GM12878 (cell line): ENCODE measurements at regions not wholly inside any gene's neighbourhood (a gene's known extent, or its start where the extent isn't known, plus 50 kb on each side); places are given as distances from the start of the nearest gene placed in this dataset.

Experiments used
- ATAC-seq: fragments of 200-7000 bp; cut with Tn5 transposase; 3 replicates; pipeline ENCODE4 v1.9.1; 2020; ENCODE audit warnings: mild to moderate bottlenecking, moderate library complexity
- BruUV-seq: library from RNA; stranded (reverse); fragments of 400-500 nt; replicated peaks from 2 replicates; lab custom pipeline; 2021; lab: Mats Ljungman, UMichigan
- CTCF ChIA-PET: fragments of 300-600 bp; sonication (Branson Sonifier 250); formaldehyde crosslinking; extraction: SDS; loops from one replicate; lab custom pipeline; 2021; ENCODE audit warnings: inconsistent platforms; lab: Yijun Ruan, JAX
- POLR2A ChIA-PET: fragments of 350-600 bp; formaldehyde crosslinking; extraction: SDS; loops from one replicate; lab custom pipeline; 2021; ENCODE audit warnings: inconsistent platforms; lab: Charles Lee
- RAD21 ChIA-PET: fragments of 300-600 bp; sonication (Branson Sonifier 250); formaldehyde crosslinking; loops from one replicate; lab custom pipeline; 2023; ENCODE audit warnings: antibody characterized with exemption; ENCODE audit not compliant: unreplicated experiment; lab: Charles Lee
- SMC1A ChIA-PET: fragments of 300-600 bp; sonication (Branson Sonifier 250); formaldehyde crosslinking; loops from one replicate; lab custom pipeline; 2023; ENCODE audit not compliant: unreplicated experiment, uncharacterized antibody; lab: Charles Lee
- DNase-seq: peaks from one replicate; pipeline ENCODE4 v3.0.0-alpha.2; 2011; ENCODE audit warnings: low read depth, low spot score
- FAIRE-seq: peaks from 3 replicates; lab custom pipeline; 2011; peaks lifted over from hg19 to GRCh38; lab: Jason Lieb, UNC
- H2AFZ ChIP-seq: 2 replicates; pipeline ENCODE4 v1.6.0; 2011; ENCODE audit warnings: low read depth, low read length, control low read depth; ENCODE audit not compliant: control insufficient read depth
- H3K27ac ChIP-seq: 2 replicates; pipeline ENCODE4 v1.5.1; 2011; ENCODE audit warnings: control low read depth; ENCODE audit not compliant: control insufficient read depth, insufficient read depth
- H3K27me3 ChIP-seq, 2 experiments: replicated peaks in 1 of 2; 2 replicates each; pipeline versions ENCODE4 v1.6.0 to v1.6.1; 2011; ENCODE audit warnings: low read length in 1 of 2; ENCODE audit not compliant: control insufficient read depth in 2 of 2, insufficient read depth in 2 of 2
- H3K36me3 ChIP-seq, 2 experiments: 2 replicates each; pipeline ENCODE4 v1.5.1; 2011; ENCODE audit warnings: low read length in 1 of 2; ENCODE audit not compliant: control insufficient read depth in 2 of 2, insufficient read depth in 2 of 2
- H3K4me1 ChIP-seq: 2 replicates; pipeline ENCODE4 v1.6.1; 2011; ENCODE audit warnings: mild to moderate bottlenecking, low read length, moderate library complexity, mixed read lengths; ENCODE audit not compliant: control insufficient read depth, insufficient read depth
- H3K4me2 ChIP-seq: 2 replicates; pipeline ENCODE4 v1.6.0; 2011; ENCODE audit warnings: control low read depth; ENCODE audit not compliant: control insufficient read depth, insufficient read depth
- H3K4me3 ChIP-seq: fragments of 200-600 bp; sonication (generic); 2 replicates; pipeline ENCODE4 v1.5.1; 2016
- H3K79me2 ChIP-seq: 2 replicates; pipeline ENCODE4 v1.6.0; 2011; ENCODE audit warnings: low read length; ENCODE audit not compliant: control insufficient read depth, insufficient read depth
- H3K9ac ChIP-seq: 2 replicates; pipeline ENCODE4 v1.8.0; 2011; ENCODE audit warnings: low read length, control low read depth, mixed read lengths; ENCODE audit not compliant: control insufficient read depth, insufficient read depth
- H3K9me3 ChIP-seq: replicated peaks from 3 replicates; pipeline ENCODE4 v1.5.1; 2011; ENCODE audit warnings: mild to moderate bottlenecking, low read length; ENCODE audit not compliant: control insufficient read depth, insufficient read depth
- H4K20me1 ChIP-seq: 2 replicates; pipeline ENCODE4 v1.6.0; 2011; ENCODE audit not compliant: control insufficient read depth, insufficient read depth
- BACH1 ChIP-seq: fragments of 450-650 bp; IDR thresholded peaks from 2 replicates; pipeline ENCODE4 v1.6.1; 2017; ENCODE audit warnings: mild to moderate bottlenecking, borderline replicate concordance
- BCL11A ChIP-seq: IDR thresholded peaks from 2 replicates; pipeline ENCODE4 v1.6.1; 2011; ENCODE audit warnings: low read depth, low read length
- BHLHE40 ChIP-seq, 2 experiments: fragments of 450-650 bp in 1 of 2; IDR thresholded peaks; 2 replicates each; pipeline ENCODE4 v1.6.1; 2011 to 2017; ENCODE audit warnings: low read depth in 2 of 2, borderline replicate concordance in 1 of 2, improper control_type of control experiment in 1 of 2, low read length in 1 of 2, mild to moderate bottlenecking in 1 of 2
- CEBPB ChIP-seq, 2 experiments: fragments of 150-350 bp in 1 of 2; IDR thresholded peaks; 2 replicates each; pipeline ENCODE4 v1.6.1; 2012 to 2014; ENCODE audit warnings: low read depth in 2 of 2, low read length in 2 of 2, borderline replicate concordance in 1 of 2, inconsistent platforms in 1 of 2
- DPF2 ChIP-seq: fragments of 450-650 bp; IDR thresholded peaks from 2 replicates; pipeline ENCODE4 v1.6.1; 2017; ENCODE audit warnings: mild to moderate bottlenecking
- FOXK2 ChIP-seq: fragments of 450-650 bp; IDR thresholded peaks from 2 replicates; pipeline ENCODE4 v1.6.1; 2017; ENCODE audit warnings: mild to moderate bottlenecking, moderate library complexity
- MEF2A ChIP-seq: IDR thresholded peaks from 2 replicates; pipeline ENCODE4 v1.6.1; 2011; ENCODE audit warnings: low read depth, mild to moderate bottlenecking, low read length, moderate library complexity; ENCODE audit not compliant: insufficient read depth
- NR2F1 ChIP-seq: fragments of 450-650 bp; conservative IDR thresholded peaks from 2 replicates; pipeline ENCODE4 v1.6.1; 2017; ENCODE audit warnings: mild to moderate bottlenecking
- PAX5 ChIP-seq: IDR thresholded peaks from 2 replicates; pipeline ENCODE4 v1.6.1; 2011; ENCODE audit warnings: low read depth, low read length, borderline replicate concordance
- SMAD5 ChIP-seq: IDR thresholded peaks from 2 replicates; pipeline ENCODE4 v1.6.1; 2016; ENCODE audit warnings: antibody characterized with exemption, low read depth
- SREBF1 ChIP-seq: IDR thresholded peaks from 2 replicates; pipeline ENCODE4 v1.6.1; 2012; ENCODE audit warnings: mild to moderate bottlenecking, low read length
- SRF ChIP-seq, 2 experiments: IDR thresholded peaks; 2 replicates each; pipeline ENCODE4 v1.6.1; 2011; ENCODE audit warnings: low read depth in 2 of 2, low read length in 2 of 2, mild to moderate bottlenecking in 1 of 2, moderate library complexity in 1 of 2
- ZBTB4 ChIP-seq: fragments of 450-650 bp; formaldehyde crosslinking; IDR thresholded peaks from 2 replicates; pipeline ENCODE4 v1.4.0; 2022; ENCODE audit warnings: mild to moderate bottlenecking, moderate library complexity
- ZNF207 ChIP-seq: fragments of 450-650 bp; IDR thresholded peaks from 2 replicates; pipeline ENCODE4 v1.6.1; 2014; ENCODE audit warnings: antibody characterized with exemption, mild to moderate bottlenecking, borderline replicate concordance
- WGBS: methylation state at CpG from one replicate; pipeline ENCODE4 v1.1.6; 2016; ENCODE audit warnings: low lambda C conversion rate; ENCODE audit not compliant: insufficient replicate concordance, insufficient coverage; ENCODE audit errors: missing lambda C conversion rate; 5-methylcytosine and 5-hydroxymethylcytosine counted together
- in situ Hi-C: fragments of 300-500 bp; cut with MboI; formaldehyde crosslinking; loops from 9 replicates; pipeline ENCODE4 v1.14.3; 2018; ENCODE audit warnings: mixed read lengths
- intact Hi-C: fragments of 100-400 bp; cut with micrococcal nuclease; formaldehyde crosslinking; loops from one replicate; pipeline ENCODE4 v1.14.2; 2022; ENCODE audit not compliant: unreplicated experiment
- TF ChIP-seq, protein P1 (sequence below): fragments of 450-650 bp; IDR thresholded peaks from 2 replicates; pipeline ENCODE4 v1.6.1; 2017; ENCODE audit warnings: borderline replicate concordance

- Histone ChIP-seq H3K36me3 (no peaks in the 10 kb centered on the region), H3K27me3 (no peaks in the 10 kb centered on the region), H3K79me2 (no peaks in the 10 kb centered on the region), H3K4me3 (no peak overlapping the region), H3K4me1 (no peaks in the 10 kb centered on the region), H3K9ac (no peak overlapping the region), H3K9me3 (no peaks in the 10 kb centered on the region), H3K27ac (no peak overlapping the region), H4K20me1 (no peaks in the 10 kb centered on the region), H2AFZ (no peak overlapping the region), H3K4me2 (no peak overlapping the region)
- CTCF ChIA-PET, result no interaction called here
- DNase-seq (no peak), FAIRE-seq (no peak), ATAC-seq (no peak)
- no peak for TF ChIP-seq PAX5
- no peak for TF ChIP-seq DPF2
- TF ChIP-seq CEBPB (IDR thresholded peaks at IDR 0.05; ENCODE audit: borderline replicate concordance in 1 of 2, low read depth in 2 of 2, low read length in 2 of 2), result no peak
- TF ChIP-seq NR2F1, result no peak
- TF ChIP-seq MEF2A, result no peak
- no peak for TF ChIP-seq ZNF207
- TF ChIP-seq SREBF1, result no peak
- no peak for TF ChIP-seq SMAD5
- TF ChIP-seq ZBTB4, result no peak
- TF ChIP-seq, protein P1, sequence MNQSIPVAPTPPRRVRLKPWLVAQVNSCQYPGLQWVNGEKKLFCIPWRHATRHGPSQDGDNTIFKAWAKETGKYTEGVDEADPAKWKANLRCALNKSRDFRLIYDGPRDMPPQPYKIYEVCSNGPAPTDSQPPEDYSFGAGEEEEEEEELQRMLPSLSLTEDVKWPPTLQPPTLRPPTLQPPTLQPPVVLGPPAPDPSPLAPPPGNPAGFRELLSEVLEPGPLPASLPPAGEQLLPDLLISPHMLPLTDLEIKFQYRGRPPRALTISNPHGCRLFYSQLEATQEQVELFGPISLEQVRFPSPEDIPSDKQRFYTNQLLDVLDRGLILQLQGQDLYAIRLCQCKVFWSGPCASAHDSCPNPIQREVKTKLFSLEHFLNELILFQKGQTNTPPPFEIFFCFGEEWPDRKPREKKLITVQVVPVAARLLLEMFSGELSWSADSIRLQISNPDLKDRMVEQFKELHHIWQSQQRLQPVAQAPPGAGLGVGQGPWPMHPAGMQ, result no peak
- TF ChIP-seq BACH1, result no peak
- TF ChIP-seq FOXK2, result no peak
- TF ChIP-seq BCL11A, result no peak
- no peak for TF ChIP-seq SRF (IDR thresholded peaks at IDR 0.05; ENCODE audit: low read depth in 2 of 2, low read length in 2 of 2)
- TF ChIP-seq BHLHE40 (IDR thresholded peaks at IDR 0.05; ENCODE audit: borderline replicate concordance in 1 of 2, low read depth in 2 of 2, low read length in 1 of 2), result no peak
- in situ Hi-C loops, result no loop called here
- SMC1A ChIA-PET, result interaction anchor here (0.6 kb wide), 1 partner anchor 552 kb away, joined by 3 read pairs; no protein-coding TSS in a partner anchor
- RAD21 ChIA-PET, result no interaction called here
- intact Hi-C loops, result no loop called here
- 34% methylated on average over 8 of the region's 8 CpGs for WGBS
- POLR2A ChIA-PET, result no interaction called here
- no TSS peak for BruUV-seq
Measured at GRCh38 chr1:96983866-96984265, 262.3 kb downstream of the PTBP2 start.
